ENCODE measurements at regions not wholly inside any gene's neighbourhood (a gene's known extent, or its start where the extent isn't known, plus 50 kb on each side); places are given as distances from the start of the nearest gene placed in this dataset.

- TF ChIP-seq CTCF (conservative IDR thresholded peaks at IDR 0.05; ENCODE audit: low read length) (no peak), EZH2phosphoT487 (IDR thresholded peaks at IDR 0.05; ENCODE audit: borderline replicate concordance) (no peak)
Measured at GRCh38 chr5:145680767-145681166, 154.4 kb downstream of the PRELID2 start.
